ENCODE measurements at regions not wholly inside any gene's neighbourhood (a gene's known extent, or its start where the extent isn't known, plus 50 kb on each side); places are given as distances from the start of the nearest gene placed in this dataset.

GRCh38 chr6:90643381-90643780 lies 56.5 kb upstream of the MAP3K7 start:
- TF ChIP-seq, protein P1, sequence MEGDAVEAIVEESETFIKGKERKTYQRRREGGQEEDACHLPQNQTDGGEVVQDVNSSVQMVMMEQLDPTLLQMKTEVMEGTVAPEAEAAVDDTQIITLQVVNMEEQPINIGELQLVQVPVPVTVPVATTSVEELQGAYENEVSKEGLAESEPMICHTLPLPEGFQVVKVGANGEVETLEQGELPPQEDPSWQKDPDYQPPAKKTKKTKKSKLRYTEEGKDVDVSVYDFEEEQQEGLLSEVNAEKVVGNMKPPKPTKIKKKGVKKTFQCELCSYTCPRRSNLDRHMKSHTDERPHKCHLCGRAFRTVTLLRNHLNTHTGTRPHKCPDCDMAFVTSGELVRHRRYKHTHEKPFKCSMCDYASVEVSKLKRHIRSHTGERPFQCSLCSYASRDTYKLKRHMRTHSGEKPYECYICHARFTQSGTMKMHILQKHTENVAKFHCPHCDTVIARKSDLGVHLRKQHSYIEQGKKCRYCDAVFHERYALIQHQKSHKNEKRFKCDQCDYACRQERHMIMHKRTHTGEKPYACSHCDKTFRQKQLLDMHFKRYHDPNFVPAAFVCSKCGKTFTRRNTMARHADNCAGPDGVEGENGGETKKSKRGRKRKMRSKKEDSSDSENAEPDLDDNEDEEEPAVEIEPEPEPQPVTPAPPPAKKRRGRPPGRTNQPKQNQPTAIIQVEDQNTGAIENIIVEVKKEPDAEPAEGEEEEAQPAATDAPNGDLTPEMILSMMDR (conservative IDR thresholded peaks at IDR 0.05 in 1 of 2, IDR thresholded peaks at IDR 0.05 in 1 of 2; ENCODE audit: low read depth in 1 of 2, low read length in 2 of 2): no peak
- no peak for TF ChIP-seq EZH2 (IDR thresholded peaks at IDR 0.05; ENCODE audit: low read length, missing control alignments)

All from fibroblast of lung (primary cell).